ENCODE measurements at regions not wholly inside any gene's neighbourhood (a gene's known extent, or its start where the extent isn't known, plus 50 kb on each side); places are given as distances from the start of the nearest gene placed in this dataset.

- peak in 1 of 2 donors; percentile 76 for DNase-seq (ENCODE audit: extremely low read depth in 1 of 2, low read depth in 1 of 2)
Measured at GRCh38 chr6:26196846-26197635, 109.8 kb downstream of the HFE start.

- no peak for DNase-seq (ENCODE audit: extremely low read depth in 1 of 2, low read depth in 1 of 2)
Measured at GRCh38 chr6:26197636-26197932, 110.4 kb downstream of the HFE start.

- DNase-seq (ENCODE audit: extremely low read depth in 1 of 2, low read depth in 1 of 2) = no peak
Measured at GRCh38 chr6:26197933-26198721, 110.9 kb downstream of the HFE start.

GRCh38 chr6:26198722-26199056, 111.5 kb downstream of the HFE start:
- no peak for DNase-seq (ENCODE audit: extremely low read depth in 1 of 2, low read depth in 1 of 2)

GRCh38 chr6:26199057-26199772, 112.0 kb downstream of the HFE start:
- peak in 1 of 2 donors; percentile 70 for DNase-seq (ENCODE audit: extremely low read depth in 1 of 2, low read depth in 1 of 2)

GRCh38 chr6:26199773-26200764, 112.8 kb downstream of the HFE start:
- DNase-seq (ENCODE audit: extremely low read depth in 1 of 2, low read depth in 1 of 2) = no peak

GRCh38 chr6:26200918-26201721, 113.9 kb downstream of the HFE start:
- no peak for DNase-seq (ENCODE audit: extremely low read depth in 1 of 2, low read depth in 1 of 2)

GRCh38 chr6:26202201-26202611, 115.0 kb downstream of the HFE start:
- DNase-seq (ENCODE audit: extremely low read depth in 1 of 2, low read depth in 1 of 2) = no peak

GRCh38 chr6:26202811-26203583, 115.8 kb downstream of the HFE start:
- no peak for DNase-seq (ENCODE audit: extremely low read depth in 1 of 2, low read depth in 1 of 2)

GRCh38 chr6:26204332-26205160, 117.3 kb downstream of the HFE start:
- peak in 1 of 2 donors; percentile 79 for DNase-seq (ENCODE audit: extremely low read depth in 1 of 2, low read depth in 1 of 2)

GRCh38 chr6:26205161-26205624, 118.0 kb downstream of the HFE start:
- peak in 1 of 2 donors; percentile 80 for DNase-seq (ENCODE audit: extremely low read depth in 1 of 2, low read depth in 1 of 2)

GRCh38 chr6:26205625-26206574, 118.7 kb downstream of the HFE start:
- no peak for DNase-seq (ENCODE audit: extremely low read depth in 1 of 2, low read depth in 1 of 2)

GRCh38 chr6:26206868-26207801, 119.9 kb downstream of the HFE start:
- no peak for DNase-seq (ENCODE audit: extremely low read depth in 1 of 2, low read depth in 1 of 2)

- DNase-seq (ENCODE audit: extremely low read depth in 1 of 2, low read depth in 1 of 2) = no peak
Measured at GRCh38 chr6:26211963-26212362, 124.7 kb downstream of the HFE start.

GRCh38 chr6:26213334-26214075, 126.3 kb downstream of the HFE start:
- no peak for DNase-seq (ENCODE audit: extremely low read depth in 1 of 2, low read depth in 1 of 2)

Measured in stimulated activated CD8-positive, alpha-beta memory T cell treated with anti-CD3 and anti-CD28 coated beads, Interleukin-7, amount 100 ng/mL, for 48 hours (primary cell).